ENCODE measurements at regions not wholly inside any gene's neighbourhood (a gene's known extent, or its start where the extent isn't known, plus 50 kb on each side); places are given as distances from the start of the nearest gene placed in this dataset.
A peak's percentile ranks its signal among the peaks of the same experiment; 100 is the strongest.

DNA sequence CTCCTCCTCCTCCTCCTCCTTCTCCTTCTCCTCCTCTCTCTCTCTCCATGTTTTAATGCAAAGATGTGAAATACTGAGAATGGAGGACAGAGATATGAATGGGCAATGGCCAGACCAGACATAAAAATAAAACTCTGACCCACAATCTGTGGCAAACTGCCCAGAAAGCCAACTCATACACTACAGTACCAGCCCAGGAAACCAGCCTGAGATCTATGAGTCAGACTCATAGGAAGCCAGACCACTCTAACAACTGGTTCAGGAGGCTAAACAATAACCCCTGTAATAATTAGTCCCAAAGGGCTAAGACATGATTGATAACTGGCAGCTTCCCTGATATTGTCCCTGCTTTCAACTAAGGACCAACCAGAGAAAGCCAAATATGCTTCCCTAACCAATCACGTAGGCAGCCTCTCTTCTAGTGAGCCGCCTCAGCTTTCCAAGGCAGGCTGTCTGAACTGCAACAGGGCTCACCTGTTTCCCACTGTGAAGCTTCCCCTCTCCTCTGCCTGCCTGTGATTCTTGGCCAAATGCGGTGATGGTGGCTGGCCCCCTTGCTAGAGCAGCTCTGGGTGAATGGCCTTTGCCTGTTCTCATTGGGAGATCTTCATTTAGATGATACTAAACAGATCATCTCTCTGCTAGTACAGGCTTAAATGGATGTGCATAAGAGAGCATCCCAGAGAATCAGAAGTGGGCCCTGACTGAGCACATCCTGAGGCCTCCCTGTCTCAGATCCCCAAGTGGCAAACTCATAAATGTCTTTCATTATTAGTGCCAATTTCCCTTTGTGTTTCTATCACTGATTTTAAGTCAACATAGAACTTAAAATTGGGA lies 817.6 kb downstream of the TNS3 start:
- TF ChIP-seq SIN3A (IDR thresholded peaks at IDR 0.05; ENCODE audit: borderline replicate concordance, insufficient read depth, low read length) (peak; percentile 53; the same call in 1 of the 2 replicates), FOXP2 (optimal IDR thresholded peaks at IDR 0.05; ENCODE audit: borderline replicate concordance, extremely low read depth, extremely low read length, insufficient read depth) (no peak), REST (IDR thresholded peaks at IDR 0.05; ENCODE audit: insufficient read depth in 1 of 2, low read depth in 2 of 2, low read length in 2 of 2) (peak in 1 of 2 experiments; percentile 71; a peak in 2 of 4 replicates), TAF1 (IDR thresholded peaks at IDR 0.05; ENCODE audit: borderline replicate concordance, insufficient read depth, low read length) (peak; percentile 64; the same call in 1 of the 2 replicates), POLR2AphosphoS5 (IDR thresholded peaks at IDR 0.05; ENCODE audit: low read depth, low read length) (0 out of 2 replicates have a peak, but pooled peaks have one; percentile 28)

DNA sequence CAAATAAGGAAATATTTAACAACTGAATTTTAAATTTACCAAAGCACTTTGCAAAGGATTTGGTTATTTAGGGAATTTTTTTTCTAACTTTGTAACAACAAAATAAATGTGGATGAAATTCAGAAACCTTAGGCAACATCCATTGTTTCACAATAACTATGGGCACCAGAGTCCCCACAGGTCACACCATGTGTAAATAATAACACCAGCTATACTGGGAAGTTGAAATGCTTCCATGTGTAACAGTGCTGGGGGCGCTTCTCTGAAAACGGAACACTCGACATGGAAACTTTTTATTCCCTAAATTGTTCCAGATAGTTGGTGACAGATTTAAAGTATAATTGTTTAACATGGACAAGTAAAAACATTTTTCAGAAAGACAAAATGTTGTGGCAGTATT lies 818.6 kb downstream of the TNS3 start:
- no peak for TF ChIP-seq TAF1 (IDR thresholded peaks at IDR 0.05; ENCODE audit: borderline replicate concordance, insufficient read depth, low read length)
- no peak for TF ChIP-seq FOXP2 (optimal IDR thresholded peaks at IDR 0.05; ENCODE audit: borderline replicate concordance, extremely low read depth, extremely low read length, insufficient read depth)
- TF ChIP-seq SIN3A (IDR thresholded peaks at IDR 0.05; ENCODE audit: borderline replicate concordance, insufficient read depth, low read length), result no peak
- no peak for TF ChIP-seq REST (IDR thresholded peaks at IDR 0.05; ENCODE audit: insufficient read depth in 1 of 2, low read depth in 2 of 2, low read length in 2 of 2)
- TF ChIP-seq POLR2AphosphoS5 (IDR thresholded peaks at IDR 0.05; ENCODE audit: low read depth, low read length), result no peak

- TF ChIP-seq POLR2AphosphoS5 (IDR thresholded peaks at IDR 0.05; ENCODE audit: low read depth, low read length), result no peak
- TF ChIP-seq SIN3A (IDR thresholded peaks at IDR 0.05; ENCODE audit: borderline replicate concordance, insufficient read depth, low read length), result no peak
- no peak for TF ChIP-seq TAF1 (IDR thresholded peaks at IDR 0.05; ENCODE audit: borderline replicate concordance, insufficient read depth, low read length)
- TF ChIP-seq REST (IDR thresholded peaks at IDR 0.05; ENCODE audit: insufficient read depth in 1 of 2, low read depth in 2 of 2, low read length in 2 of 2), result no peak
- TF ChIP-seq FOXP2 (optimal IDR thresholded peaks at IDR 0.05; ENCODE audit: borderline replicate concordance, extremely low read depth, extremely low read length, insufficient read depth), result no peak
Measured at GRCh38 chr7:46759711-46760480, 822.0 kb downstream of the TNS3 start.

DNA sequence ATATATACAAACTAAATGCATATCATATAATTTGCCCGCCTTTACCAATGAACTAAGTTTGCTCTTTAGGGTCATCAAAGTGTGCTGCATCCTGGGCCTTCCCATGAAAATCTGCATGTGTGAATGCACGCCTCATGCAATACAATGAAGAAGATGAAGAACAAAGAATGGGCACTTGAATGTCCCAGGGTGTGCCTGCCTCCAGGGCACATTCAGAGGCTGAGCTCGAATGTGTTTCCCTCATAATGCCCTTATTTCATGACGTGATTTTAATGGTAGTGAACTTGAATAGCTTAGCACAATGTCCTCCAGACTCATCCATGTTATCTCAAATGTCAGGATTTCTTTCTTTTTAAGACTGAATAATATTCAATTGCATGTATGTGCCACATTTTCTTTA lies 824.9 kb downstream of the TNS3 start:
- TF ChIP-seq FOXP2 (optimal IDR thresholded peaks at IDR 0.05; ENCODE audit: borderline replicate concordance, extremely low read depth, extremely low read length, insufficient read depth) (no peak), SIN3A (IDR thresholded peaks at IDR 0.05; ENCODE audit: borderline replicate concordance, insufficient read depth, low read length) (no peak)

DNA sequence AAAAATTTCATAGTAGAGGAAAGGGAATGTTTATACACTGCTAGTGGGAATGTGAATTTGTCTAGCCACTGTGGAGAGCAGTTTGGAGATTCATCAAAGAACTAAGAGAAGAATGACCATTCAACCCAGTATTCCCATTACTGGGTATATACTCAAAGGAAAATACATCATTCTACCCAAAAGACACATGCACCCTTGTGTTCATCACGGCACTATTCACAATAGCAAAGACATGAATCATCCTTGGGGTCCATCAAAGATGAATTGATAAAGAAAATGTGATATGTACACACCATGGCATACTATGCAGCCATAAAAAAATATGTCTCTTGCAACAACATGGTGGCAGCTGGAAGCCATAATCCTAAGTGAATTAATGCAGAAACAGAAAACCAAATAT lies 825.7 kb downstream of the TNS3 start:
- no peak for TF ChIP-seq TAF1 (IDR thresholded peaks at IDR 0.05; ENCODE audit: borderline replicate concordance, insufficient read depth, low read length)
- TF ChIP-seq REST (IDR thresholded peaks at IDR 0.05; ENCODE audit: insufficient read depth in 1 of 2, low read depth in 2 of 2, low read length in 2 of 2), result no peak
